GM19239 (cell line): ENCODE measurements at regions not wholly inside any gene's neighbourhood (a gene's known extent, or its start where the extent isn't known, plus 50 kb on each side); places are given as distances from the start of the nearest gene placed in this dataset.
"Not testable (repeated sequence)": the region's sequence is repeated elsewhere in the genome, so short reads cannot be mapped to it uniquely, and the experiment has no call there.

Source experiments
- DNase-seq: peaks from one replicate; pipeline ENCODE4 v3.0.0; 2011; ENCODE audit warnings: low spot score; ENCODE audit not compliant: insufficient read length
- FAIRE-seq: peaks from 2 replicates; lab custom pipeline; 2011; peaks lifted over from hg19 to GRCh38; lab: Jason Lieb, UNC

DNA sequence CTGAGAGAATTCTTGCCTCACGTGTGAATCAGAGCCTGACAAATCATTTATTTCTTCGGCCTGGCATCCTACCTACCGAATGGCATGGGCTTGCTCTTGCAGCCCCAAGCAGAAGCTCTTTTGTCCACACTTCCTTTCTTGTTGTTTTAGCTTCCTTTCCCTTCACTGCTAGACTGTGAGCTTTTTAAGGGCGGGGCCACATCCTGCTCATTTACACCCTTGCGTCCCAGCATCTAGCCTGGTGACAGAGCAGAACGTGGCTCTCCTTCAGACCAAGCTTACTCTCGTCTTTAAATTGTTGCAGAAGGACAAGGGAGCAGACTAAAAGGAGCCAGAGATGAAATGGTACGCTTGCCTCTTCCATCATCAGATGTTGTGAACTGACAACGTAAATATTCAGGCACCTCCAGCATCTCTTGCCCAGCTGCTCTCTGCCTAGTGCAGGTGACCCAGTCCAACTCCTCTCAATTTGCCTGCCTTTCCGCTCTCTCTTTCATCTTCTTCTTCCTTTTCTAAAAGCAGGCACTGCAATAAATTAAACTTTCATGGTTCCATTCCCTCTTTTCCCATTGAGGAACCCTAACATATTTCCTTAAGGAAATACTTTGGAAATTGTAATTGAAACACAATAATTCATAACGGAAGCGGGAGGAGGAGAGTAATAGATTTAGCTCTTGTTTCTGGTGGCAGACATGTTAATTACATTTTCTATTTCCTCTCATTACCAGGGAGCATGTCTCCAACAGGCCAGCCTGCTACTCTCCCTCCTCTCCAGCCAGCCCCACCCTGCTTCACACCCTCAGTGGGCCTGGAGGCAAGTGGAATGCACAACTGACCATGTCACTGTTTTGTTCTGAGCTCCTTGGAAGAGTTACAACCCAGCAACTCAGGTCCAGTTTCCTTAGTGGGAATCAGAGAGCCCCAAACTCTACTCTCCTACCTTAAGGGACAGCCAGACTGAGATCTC is 228.1 kb upstream of the TRIB2 start:
- DNase-seq (no peak), FAIRE-seq (peak; percentile 14)

DNA sequence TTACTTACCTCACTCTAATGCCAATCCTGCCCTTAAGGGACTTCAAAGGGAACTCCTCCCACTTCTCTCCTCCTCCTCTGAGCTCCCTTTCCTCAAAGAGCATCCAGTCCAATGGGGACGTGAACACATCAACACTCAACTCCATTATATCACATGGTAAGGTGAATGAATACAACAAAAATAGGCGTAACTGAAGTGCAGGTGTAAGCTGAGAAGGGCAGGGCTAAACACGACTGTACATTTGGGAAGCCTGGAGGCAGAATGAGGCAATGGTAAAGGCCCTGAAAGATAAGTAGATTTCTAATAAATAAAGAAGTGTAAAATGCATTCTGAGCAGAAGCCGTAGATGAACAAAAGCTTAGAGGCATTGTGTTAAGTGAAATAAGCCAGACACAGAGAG is 226.1 kb upstream of the TRIB2 start:
- no peak for DNase-seq

DNA sequence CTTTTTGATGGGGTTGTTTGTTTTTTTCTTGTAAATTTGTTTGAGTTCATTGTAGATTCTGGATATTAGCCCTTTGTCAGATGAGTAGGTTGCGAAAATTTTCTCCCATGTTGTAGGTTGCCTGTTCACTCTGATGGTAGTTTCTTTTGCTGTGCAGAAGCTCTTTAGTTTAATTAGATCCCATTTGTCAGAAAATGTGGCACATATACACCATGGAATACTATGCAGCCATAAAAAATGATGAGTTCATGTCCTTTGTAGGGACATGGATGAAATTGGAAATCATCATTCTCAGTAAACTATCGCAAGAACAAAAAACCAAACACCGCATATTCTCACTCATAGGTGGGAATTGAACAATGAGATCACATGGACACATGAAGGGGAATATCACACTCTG is 224.4 kb upstream of the TRIB2 start:
- FAIRE-seq: not testable (repeated sequence)

More for the DNA sequence above, 226.1 kb upstream of the TRIB2 start:
- no peak for FAIRE-seq

GRCh38 chr2:12493031-12493513 is 223.7 kb upstream of the TRIB2 start:
- FAIRE-seq (no peak), DNase-seq (no peak)

More for the DNA sequence above, 224.4 kb upstream of the TRIB2 start:
- DNase-seq: not testable (repeated sequence)

- FAIRE-seq: no peak
- no peak for DNase-seq
Measured at GRCh38 chr2:12495247-12495868, 221.4 kb upstream of the TRIB2 start.

GRCh38 chr2:12498286-12498685 is 218.4 kb upstream of the TRIB2 start:
- FAIRE-seq: peak; percentile 11
- DNase-seq: no peak

- no peak for FAIRE-seq
Measured at GRCh38 chr2:12498704-12499103, 218.0 kb upstream of the TRIB2 start.

GRCh38 chr2:12500899-12501298 is 215.8 kb upstream of the TRIB2 start:
- no peak for FAIRE-seq

More at GRCh38 chr2:12498704-12499103, 218.0 kb upstream of the TRIB2 start:
- DNase-seq: no peak

DNA sequence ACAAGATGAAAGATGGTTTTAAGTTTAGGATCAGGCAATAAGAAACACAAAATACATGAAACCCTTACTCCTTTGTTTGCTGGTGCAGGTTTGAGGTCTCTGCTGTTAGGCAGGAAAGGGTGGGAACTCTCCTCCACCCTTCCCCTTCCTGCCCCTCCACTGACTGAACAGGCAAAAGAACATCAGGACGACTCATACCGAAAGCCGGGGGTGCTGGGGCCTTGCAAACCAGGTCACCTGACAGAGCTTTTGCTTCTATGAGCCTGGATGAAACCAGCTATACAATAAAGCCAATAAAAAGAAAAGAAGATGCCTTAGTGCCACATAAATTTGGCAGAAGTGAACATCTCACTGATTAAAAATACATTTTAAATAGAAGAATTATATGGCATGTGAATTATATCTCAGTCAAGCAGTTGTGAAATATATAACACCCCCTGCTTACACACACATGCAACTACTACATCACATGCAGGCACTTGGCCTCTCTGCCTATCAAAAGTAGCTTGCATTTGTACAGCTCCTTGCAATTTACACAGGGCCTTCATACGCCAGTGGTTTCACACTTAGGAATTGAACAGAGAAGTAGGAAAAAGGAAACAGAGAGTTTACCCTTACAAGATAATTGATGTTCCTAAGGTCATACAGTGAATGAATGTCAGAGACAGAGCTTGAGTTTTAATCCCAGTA is 215.1 kb upstream of the TRIB2 start:
- FAIRE-seq (peak; percentile 83), DNase-seq (peak; percentile 37)

More at GRCh38 chr2:12500899-12501298, 215.8 kb upstream of the TRIB2 start:
- no peak for DNase-seq

- DNase-seq: no peak
Measured at GRCh38 chr2:12502759-12503158, 214.0 kb upstream of the TRIB2 start.

DNA sequence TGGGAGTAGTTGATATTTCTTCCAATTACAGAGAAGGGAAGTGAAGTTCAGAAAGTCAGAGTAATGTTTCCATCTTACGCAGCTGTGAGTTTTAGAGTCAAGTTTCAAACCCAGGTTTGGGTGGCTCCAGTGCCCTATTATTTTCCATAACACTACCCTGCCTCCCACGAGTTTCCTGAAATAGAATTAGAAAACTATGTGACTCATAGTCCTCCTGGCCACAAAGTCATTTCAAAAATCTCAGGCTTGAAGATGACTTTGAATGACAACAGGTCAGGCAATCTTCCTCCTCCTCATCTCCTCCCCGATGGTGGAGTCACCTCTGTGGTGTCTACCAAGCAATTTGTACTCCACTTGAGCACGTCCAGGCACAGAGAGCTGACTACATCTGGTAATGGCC is 212.3 kb upstream of the TRIB2 start:
- DNase-seq (no peak), FAIRE-seq (peak; percentile 58)

More at GRCh38 chr2:12502759-12503158, 214.0 kb upstream of the TRIB2 start:
- FAIRE-seq: peak; percentile 37

- no peak for DNase-seq
- no peak for FAIRE-seq
Measured at GRCh38 chr2:12506846-12507245, 209.9 kb upstream of the TRIB2 start.

GRCh38 chr2:12507295-12507694 is 209.4 kb upstream of the TRIB2 start:
- no peak for DNase-seq
- FAIRE-seq: peak; percentile 79

DNA sequence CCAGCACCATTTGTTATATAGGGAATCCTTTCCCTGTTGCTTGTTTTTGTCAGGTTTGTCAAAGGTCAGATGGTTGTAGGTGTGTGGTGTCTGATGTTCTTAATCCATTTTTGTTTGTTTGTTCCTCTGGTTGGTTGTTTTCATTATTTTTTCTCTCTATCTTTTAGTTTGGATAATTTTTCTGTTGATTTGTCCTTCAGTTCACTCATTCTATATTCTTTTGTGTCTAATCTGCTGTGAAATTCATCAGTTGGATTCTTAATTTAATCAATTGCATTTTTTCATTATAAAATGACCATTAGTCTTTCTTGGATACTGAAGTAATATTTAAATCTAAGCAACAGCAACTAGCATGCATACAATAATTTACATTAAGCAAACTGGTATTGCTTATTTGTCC is 206.7 kb upstream of the TRIB2 start:
- no peak for FAIRE-seq
- no peak for DNase-seq

- DNase-seq (no peak), FAIRE-seq (no peak)
Measured at GRCh38 chr2:12513339-12513738, 203.4 kb upstream of the TRIB2 start.

DNA sequence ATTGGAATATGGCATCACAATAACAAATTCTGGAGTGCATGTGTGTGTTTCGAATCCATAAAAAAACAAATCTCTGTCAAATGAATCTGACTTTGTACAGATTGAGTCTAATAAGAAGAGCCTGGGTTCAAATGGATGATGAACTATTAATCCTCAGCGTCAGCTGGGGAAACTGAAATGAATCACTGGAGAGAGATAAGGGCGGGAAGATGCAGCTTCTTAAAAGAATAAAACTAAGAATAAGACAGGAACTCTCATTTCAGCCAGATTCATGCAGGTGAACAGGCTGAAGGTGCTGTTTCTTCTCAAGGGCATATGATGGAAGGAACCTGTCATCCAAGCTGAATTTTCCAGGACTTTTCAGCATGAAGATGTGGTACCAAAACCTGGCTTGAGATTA is 202.6 kb upstream of the TRIB2 start:
- DNase-seq: no peak
- no peak for FAIRE-seq

DNA sequence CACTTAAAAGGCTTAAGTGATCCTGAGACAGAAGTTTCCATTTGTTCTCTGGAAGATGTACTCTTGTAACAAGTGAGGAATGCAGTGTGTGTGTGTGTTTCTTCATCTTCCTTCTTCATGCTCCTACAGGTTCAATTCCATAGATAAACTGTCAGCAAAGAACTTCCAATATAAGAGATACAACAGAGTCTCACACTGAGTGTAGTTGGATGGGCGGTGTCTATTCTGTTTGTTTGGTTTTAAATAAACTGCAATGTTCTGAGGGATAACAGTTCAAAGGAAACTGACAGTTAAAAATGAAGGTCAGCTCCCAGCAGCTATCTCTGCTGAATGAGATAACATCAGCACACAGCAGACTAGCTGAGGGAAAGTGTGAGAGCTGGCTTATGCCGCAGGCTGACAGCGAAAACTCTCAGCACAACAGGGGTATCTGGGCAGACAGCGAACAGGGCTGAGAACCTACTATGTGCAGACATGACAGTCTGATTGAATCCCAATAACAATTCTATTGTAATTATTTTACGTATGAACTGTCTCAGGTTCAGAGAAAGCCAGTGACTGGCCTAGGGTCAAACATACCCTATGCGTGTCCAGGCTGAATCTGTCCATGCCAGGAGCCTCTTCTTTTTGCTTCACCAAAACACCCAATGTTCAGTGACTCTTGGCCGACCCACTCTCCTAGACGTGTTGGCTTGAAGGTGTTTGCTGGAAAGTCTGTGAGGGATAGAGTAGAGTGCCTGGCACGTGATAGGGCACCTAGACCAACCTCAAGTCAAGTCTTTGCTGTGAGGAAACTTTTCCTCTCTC is 201.9 kb upstream of the TRIB2 start:
- DNase-seq (no peak), FAIRE-seq (no peak)

DNA sequence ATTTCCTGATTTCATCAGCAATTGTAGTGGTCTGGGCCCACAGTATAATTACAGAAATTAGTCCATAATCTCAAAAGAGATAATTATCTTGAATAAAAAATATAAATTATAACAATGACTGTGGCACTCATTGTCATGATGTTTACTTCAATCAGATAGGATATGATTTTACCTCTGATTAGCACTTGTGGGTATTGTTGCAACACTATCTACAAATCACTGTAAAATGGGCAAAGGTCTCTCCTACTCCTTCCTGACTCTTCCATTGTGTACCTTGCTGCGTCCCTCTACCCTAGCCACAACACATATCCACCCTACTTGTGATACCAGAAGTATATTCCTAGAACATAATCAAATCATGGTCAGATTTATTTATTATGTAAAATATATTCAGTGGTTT is 200.9 kb upstream of the TRIB2 start:
- DNase-seq (no peak), FAIRE-seq (no peak)

DNA sequence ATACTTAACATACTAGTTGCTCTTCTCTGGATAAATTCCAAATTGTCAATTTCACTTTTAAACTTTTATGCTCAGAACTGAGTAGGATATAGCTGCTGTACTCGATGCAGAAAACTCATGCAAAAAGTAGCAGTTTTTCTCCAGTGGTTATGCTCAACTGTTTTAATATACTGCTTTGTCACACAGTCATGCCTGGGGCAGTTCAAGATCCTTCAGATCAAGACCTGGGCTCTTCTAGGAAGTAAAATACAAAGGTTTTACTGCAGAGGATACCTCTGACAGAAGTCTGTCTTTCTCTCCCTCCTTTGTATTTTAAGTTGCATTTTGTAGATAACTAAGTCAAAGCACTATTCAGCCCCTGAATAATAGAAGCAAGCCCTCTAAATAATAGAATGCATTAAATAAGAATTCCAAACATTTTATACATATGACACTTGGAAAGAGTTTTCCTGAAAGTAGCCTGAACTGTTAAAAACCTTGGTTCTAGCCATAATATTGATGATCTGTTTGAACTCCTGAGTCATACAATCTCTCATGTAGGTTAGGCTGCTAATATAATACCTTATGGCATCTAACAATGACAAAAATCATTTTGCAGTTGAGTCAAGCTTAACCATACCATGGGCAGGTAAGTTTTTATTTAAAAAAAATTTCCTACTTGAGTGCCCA is 183.3 kb upstream of the TRIB2 start:
- FAIRE-seq: no peak
- no peak for DNase-seq
